Right renal cortex interstitium (tissue), 3 donors: ENCODE measurements at regions not wholly inside any gene's neighbourhood (a gene's known extent, or its start where the extent isn't known, plus 50 kb on each side); places are given as distances from the start of the nearest gene placed in this dataset.
A peak's percentile ranks its signal among the peaks of the same experiment; 100 is the strongest.

Source experiments
- DNase-seq, 3 donors: peaks; one replicate each; pipeline ENCODE4 v3.0.0-alpha.2; 2013; ENCODE audit warnings: low read depth in 3 of 3, low spot score in 2 of 3

GRCh38 chr12:109648521-109648920, 65.1 kb upstream of the FAM222A start:
- no peak for DNase-seq

- DNase-seq = no peak
Observed at GRCh38 chr12:109650808-109651207, 62.8 kb upstream of the FAM222A start.

DNA sequence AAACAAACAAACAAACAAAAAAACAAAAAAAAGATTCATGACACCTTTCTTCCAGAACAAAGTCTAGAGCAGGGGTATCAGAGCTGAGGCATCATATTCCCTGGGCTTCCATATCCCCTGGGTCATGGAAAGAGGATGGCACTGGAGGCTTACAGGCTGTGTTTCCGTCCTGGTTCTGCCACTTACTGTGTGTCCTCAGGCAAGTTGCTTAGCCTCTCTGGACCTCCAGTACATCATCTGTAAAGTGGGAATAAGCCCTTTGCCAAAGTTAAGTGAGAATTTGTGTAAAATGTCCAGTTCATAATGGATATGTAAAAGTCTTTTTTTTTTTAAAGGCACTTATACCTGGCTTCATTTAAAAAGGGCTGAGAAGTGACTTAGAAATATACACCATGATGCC, 62.0 kb upstream of the FAM222A start:
- no peak for DNase-seq

DNA sequence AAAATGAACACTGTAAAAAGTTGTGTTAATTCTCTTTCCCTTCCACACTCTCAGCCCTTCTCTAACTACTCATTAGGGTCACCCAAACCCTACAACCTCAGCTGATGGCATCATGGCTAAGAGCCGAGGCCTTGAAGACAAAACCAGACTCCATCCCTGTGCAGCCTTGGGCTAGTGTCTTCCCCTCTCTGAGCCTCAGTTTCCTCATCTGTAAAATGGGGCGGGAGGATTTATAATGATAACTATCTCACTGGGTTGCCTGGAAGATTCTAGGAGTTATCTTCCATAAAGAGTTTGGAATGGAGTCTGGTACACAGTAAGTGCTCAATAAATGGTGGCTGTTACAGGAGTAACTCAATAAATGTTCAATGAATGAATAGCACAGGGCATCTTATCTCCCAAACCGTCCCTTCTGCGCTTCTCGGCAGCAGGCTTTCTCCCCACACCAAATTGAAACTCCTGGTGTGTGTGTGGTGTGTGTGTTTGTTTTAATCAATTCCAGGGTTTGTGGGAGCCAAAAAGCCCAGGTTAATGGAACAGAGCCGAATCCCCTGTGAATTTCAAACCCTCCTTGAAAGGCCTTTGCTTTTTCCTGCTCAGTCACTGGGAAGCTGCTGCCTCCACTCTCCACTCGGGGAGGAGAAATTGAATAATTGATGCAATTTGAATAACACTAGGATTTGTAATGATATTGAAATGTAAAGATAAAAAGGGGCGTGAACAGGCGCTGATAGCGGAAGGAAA, 61.2 kb upstream of the FAM222A start:
- no peak for DNase-seq

- no peak for DNase-seq
Observed at GRCh38 chr12:109652977-109653264, 60.7 kb upstream of the FAM222A start.

DNA sequence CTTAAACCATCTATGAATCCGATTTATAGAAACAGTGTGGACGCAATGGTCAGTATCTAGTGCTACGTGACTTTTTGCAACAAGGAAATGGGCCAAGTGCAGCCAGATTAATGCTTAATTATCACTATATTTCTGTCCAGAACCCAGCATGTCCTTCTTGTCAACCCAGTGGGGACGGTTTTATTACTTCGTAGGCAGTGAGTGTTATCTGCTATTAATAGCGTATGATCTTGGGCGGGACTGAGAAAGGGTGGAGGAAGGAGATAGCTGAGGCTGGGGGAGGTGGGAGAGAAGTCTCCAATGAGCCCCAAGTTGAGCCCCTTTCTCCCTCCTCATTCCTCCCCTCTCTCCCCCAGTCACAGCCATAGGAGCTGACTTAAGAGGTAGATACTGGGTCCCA, 59.7 kb upstream of the FAM222A start:
- DNase-seq = peak in 2 of 3 donors; percentile 18 to 24

GRCh38 chr12:109654357-109654756, 59.3 kb upstream of the FAM222A start:
- no peak for DNase-seq

GRCh38 chr12:109655578-109655977, 58.0 kb upstream of the FAM222A start:
- DNase-seq = no peak

DNA sequence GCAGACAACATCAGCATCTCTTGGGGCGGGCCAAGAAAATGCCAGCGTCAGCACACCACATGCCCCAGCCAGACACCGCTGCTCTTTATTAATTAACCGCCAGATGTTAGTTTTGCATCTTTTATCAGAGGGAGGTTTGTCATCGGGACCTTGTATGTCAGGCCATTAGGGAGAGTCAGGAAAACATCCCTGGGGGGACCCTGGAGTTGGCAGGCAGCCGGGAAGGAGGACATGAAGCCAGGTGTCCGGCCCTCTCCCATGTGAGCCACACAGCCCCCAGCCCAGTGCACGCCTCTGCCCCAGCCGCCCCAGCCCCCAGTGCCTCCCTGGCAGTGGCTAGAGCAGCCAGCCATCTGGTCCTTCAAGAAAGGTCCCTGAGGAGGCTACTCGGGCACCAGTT, 56.9 kb upstream of the FAM222A start:
- no peak for DNase-seq

- DNase-seq = no peak
Observed at GRCh38 chr12:109663795-109664194, 49.8 kb upstream of the FAM222A start.
